ENCODE measurements at regions not wholly inside any gene's neighbourhood (a gene's known extent, or its start where the extent isn't known, plus 50 kb on each side); places are given as distances from the start of the nearest gene placed in this dataset.

DNA sequence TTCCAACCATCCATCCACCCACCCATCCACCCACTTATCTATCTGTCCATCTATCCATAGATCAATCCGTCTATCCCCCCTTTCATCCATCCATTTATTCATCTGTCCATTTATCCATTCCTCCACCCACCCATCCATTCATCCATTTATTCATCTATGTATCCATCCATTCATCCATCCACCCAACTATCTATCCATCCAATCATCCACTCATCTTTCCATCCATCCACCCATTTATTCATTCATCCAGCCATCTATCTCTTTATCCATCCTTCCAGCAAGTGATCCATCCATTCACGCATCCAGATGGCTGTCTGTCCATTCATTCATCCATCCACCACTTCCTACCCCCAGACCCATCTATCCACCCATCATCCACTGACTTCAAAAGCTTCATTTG lies 84.0 kb upstream of the CD99 start:
- DNase-seq, result no peak

DNA sequence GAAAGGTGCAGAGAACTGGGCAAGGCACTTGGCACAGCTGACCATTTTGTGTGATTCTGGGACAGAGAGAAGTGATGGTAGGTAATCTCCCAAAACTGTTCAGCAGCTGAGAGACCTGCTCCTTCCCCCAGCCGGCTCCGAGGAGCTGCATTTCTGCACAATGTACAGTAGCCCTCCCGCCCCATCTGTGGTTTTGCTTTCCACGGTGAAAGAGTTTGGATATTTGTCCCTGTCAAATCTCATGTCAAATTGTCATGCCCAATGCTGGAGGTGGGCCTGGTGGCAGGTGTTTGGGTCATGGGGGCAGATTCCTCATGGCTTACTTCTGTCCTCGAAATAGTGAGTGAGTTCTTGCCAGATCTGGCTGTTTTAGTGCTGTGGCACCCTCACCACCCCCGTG lies 90.5 kb upstream of the CD99 start:
- no peak for DNase-seq

DNA sequence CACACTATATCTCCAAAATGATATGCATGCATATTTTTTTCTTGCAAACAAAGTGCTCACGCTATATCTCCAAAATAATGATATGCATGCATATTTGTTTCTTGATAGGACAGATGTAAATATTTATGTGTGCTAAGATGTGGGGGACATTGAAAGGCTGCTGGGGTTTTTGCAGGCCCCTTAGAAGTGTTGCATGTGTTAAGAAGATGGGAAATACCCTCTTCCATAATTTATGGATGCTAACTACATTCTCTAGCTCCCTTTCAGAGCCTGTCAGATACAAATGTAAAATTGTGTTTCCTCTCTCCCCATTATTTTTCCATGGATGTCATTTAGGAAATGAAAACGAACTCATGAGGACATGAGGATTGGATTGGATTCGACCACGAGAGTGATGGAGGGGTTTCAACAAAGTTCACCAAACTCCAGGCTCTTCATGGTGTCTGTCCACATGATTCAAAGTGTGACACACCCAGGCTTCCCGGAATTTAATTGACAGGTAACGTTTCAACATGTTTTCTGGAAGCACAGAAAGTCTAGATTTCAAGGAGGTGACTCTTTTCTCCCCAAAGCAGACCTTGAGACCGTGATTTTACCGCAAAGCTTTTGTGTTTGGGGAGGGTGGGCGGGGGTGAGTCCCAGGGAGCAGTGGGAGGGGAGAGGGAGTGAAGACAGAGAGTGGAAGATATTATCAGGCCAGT lies 94.4 kb upstream of the CD99 start:
- no peak for DNase-seq

DNA sequence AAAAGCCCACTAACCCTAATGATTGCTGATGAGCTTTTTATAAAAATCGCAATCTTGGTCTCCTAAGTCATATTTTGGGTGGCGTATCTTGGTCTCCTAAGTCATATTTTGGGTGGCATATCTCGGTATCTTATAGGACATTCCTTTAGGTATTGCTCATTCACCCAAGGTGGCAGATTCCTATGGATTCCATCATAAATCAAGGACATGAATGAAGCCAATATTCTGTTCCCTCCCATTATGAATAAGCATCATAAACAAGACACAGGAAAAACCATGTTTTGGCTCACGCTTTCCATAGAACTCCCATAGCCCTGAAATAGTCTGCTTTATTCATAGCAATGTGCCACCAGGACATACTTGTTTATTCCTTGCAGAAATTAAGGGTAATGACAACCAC lies 95.0 kb upstream of the CD99 start:
- no peak for DNase-seq

- no peak for DNase-seq
These were observed 94.5 kb upstream of the DHRSX start for GRCh38 chrX:2595258-2595657.

DNA sequence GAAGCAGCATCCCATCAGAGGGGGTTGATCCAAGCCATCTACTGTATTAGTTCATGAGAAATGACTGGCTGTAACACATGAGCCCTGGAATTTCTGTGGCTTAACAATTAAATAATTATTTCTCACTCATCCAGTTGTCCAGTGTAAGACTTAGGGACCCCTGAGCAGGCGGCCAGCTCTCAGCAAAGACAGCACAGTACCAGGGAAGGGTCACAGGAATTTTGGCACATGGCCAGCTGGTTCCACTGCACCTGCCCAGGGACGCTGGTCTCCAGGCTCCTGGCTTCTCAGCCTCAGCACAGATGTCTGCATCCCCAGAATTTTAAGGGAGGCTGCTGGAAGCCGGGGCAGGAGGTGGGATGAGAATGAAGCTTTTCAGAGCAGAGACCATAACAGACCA lies 93.7 kb upstream of the DHRSX start:
- no peak for DNase-seq

DNA sequence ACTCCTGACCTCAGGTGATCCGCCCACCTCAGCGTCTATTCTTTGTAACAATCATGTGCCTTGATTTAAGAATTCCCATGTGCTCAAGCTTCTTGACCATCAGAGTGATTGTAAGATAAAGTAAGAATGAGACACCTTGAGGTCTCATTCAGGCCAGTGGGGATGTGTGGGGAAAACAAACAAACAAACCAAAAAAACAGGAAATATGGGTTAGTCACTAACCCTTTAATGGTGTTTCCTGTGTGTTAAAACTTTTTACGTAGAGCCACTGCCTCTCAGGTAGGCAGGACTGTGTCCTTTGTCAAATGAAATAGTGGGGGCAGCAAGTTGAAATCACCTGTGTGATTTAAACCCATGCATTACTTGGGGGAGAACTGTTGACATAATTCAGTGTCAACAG lies 91.5 kb upstream of the DHRSX start:
- no peak for DNase-seq

- no peak for DNase-seq
These were observed 88.6 kb upstream of the DHRSX start for GRCh38 chrX:2589186-2590020.

DNA sequence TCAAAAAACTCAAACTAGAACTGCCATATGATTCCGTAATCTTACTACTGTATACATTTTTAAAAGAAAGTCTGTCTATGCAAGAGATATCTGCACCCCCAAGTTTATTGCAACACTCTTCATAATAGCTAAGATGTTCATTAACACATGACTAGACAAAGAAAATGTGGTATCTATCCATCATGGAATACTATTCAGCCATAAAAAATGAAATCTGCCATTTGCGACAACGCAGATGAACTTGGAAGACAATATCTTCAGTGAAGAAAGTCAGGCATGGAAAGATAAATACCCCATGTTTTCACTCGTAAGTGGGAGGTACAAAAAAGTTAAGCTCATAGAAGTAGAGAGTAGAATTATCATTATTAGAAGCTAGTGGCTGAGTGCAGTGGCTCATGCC lies 87.3 kb upstream of the DHRSX start:
- no peak for DNase-seq

DNA sequence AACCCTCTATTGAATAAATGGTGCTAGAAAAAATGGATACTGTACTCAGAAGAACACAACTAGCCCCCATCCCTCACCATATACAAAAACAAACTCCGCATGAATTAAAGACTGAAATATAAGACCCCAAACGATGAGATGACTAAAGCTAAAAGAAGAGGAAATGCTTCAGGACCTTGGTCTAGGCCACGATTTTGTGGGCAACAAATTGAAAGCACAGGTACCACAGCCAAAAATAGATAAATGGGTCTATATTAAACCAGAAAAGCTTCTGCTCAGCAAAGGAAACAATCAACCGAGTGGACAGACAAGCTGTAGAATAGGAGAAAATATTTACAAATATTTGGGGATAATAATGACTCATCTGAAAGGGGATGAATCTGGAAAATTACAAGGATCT lies 86.4 kb upstream of the DHRSX start:
- DNase-seq, result no peak

DNA sequence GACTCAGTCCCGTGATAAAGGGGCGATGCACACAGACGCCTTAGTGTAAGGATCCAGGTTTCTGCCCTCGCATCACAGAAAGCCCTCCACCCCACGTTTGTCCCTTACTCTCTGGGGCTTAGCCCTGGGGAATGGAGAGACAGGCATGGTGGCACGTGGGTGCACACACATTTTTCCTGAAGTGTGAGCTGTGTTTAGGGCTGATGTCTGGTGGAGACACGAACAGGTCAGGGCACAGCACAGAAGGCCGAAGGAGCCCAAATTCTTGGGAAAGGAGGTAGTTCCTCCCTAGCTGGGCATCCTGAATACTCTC lies 84.3 kb upstream of the DHRSX start:
- DNase-seq, result no peak

GRCh38 chrX:2584251-2585157 lies 83.7 kb upstream of the DHRSX start:
- DNase-seq, result no peak

DNA sequence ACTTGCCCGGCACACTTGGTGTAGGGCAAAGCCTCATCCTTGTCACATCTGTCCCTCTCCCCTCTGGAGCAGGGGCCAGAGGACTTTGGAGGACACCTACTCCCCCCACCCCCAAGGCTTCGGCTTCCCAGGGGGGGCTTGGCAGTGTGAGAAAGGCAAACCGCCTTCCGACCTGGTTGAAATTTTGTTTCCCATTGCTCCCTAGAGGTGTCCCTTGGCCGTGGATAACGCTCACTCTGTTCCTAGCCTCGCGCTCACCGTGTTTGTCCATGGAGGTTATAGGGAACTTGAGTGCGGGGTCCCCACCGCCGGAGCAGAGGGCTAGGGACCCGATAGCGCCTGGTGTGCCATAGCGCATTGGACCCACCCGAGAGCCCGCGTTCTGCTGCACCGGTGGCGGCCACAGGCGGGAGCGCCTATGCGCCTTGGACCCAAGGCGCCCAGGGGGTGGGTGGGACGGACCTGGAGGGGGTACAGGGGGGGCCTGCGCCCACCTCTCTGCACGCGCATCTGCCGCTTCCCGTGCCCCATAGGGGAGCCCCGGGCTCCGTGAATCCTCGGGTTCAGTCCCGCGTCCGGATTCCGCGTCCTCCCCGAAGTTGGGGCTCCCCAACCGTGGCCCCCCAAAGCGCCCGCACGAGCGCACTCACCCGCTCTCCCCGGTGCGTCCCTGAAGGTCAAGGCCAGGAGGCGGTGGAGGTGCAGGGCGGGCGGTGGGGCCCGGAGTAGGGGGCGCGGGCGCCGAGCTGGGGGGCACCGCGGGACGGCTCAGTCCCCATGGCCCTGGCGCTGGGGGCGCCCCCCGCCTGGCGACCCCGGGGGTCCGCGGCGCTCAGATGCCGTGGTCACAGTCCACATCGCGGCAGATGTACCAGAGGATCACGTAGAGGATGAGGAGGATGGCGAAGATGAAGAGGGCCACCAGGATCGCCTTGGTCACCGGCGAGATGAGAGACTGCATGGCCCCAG lies 82.7 kb upstream of the DHRSX start:
- DNase-seq, result no peak

DNA sequence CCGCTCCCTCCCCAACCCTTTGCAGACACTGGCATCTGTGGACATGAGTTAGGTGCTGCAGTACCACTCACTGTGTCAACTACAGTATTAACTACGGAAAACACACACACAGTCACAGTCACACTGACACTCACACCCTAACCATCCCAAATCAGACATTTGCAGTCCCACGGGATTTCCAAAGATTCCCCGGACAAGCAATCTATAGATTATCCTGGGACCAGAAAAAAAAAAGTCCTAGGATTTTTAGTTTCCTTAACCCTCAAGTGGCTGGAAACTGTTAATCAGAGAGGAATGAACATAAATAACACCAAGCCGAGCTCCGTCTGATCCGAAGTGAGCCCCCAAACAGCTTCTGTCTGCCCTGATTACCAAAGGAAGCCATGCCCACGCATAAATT lies 81.9 kb upstream of the DHRSX start:
- DNase-seq, result no peak

GRCh38 chrX:2581296-2581695 lies 80.5 kb upstream of the DHRSX start:
- DNase-seq, result no peak

DNA sequence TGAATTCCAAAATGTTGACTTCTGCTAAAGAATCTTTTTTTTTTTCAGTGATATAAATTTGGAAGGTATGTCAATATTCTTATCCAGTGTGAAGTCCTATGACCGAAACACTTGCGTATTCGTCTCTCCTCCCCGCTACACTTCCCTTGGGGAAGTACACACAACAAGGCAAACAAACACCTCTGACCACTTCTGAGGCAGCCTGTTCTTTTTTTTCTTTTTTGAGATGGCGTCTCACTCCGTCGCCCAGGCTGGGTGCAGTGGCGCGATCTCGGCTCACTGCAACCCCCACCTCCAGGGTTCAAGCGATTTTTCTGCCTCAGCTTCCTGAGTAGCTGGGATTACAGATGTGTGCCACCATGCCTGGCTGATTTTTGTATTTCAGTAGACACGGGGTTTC lies 78.1 kb upstream of the DHRSX start:
- no peak for DNase-seq

DNA sequence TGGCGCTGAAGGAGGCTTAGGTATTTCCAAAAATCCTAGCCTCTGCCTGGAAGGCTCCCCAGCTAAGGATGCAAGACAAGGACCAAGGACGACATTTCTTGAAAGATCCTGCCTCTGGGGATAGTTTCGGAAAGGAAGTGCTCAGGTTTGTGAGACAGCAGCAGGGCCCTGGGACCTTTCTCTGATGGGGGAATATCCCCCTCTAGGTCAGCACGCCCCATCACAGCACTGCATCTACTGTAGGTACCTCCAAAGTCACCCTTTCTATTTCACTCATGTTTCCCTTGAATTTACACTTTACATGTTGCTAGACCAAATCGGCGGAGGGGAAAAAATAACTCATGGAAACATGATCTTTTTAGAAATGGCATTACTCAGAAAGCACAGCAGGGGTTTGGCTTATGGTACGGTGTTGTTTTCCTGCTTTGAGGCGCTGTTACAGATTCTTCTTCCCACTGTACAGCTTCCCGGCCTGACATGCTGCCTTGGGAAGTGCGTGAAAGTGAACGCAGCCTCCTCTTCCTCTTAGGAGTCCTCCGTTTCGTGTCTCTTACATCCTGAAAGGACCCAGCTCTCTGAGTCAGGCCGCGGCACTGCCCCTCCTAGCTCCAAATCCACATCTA lies 77.2 kb upstream of the DHRSX start:
- DNase-seq, result no peak

DNA sequence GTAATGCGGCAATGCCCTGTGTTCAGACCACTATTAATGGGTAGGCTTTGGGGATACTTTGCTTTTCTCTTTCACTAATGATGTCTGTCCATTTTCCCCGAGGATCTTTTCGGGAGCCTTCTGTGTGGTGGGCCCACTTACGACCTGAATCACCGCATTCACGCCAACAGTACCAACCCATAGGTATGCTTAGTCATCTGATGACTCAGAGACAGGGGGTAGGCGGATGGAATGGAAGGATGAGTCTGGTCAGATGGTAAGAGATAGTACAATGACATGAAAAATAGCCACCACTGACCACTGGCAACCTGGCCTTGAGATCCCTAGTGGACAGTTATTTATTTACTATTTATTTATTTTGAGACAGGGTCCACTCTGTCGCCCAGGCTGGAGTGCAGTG lies 76.0 kb upstream of the DHRSX start:
- no peak for DNase-seq

DNA sequence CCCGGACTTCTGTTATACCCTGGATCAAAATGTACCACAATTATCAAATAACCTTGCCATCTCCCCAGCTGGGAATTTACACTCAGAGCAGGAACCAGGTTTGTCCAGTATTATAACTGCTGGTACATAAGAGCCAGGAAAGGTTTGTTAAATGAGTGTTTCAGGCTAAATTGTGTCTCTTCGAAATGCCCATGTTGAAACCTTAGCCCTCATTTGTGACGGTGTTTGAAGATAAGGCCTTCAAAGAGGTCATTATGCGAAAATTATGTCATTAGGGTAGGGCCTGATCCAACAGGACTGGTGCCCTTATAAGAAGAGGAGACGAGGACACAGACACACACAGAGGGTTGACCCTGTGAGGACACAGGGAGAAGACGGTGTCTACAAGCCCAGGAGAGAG lies 73.5 kb upstream of the DHRSX start:
- no peak for DNase-seq

GRCh38 chrX:2572740-2573139 lies 72.0 kb upstream of the DHRSX start:
- DNase-seq, result no peak

- no peak for DNase-seq
These were observed 67.3 kb upstream of the DHRSX start for GRCh38 chrX:2568125-2568524.

- no peak for DNase-seq
These were observed 65.3 kb upstream of the DHRSX start for GRCh38 chrX:2566055-2566454.
